ENCODE measurements at regions not wholly inside any gene's neighbourhood (a gene's known extent, or its start where the extent isn't known, plus 50 kb on each side); places are given as distances from the start of the nearest gene placed in this dataset.

- TF ChIP-seq CTCF (IDR thresholded peaks at IDR 0.05): no peak
- no peak for TF ChIP-seq POLR2A (IDR thresholded peaks at IDR 0.05; ENCODE audit: low read length)
- TF ChIP-seq KDM5A (IDR thresholded peaks at IDR 0.05): no peak
- no peak for TF ChIP-seq NFE2L2 (conservative IDR thresholded peaks at IDR 0.05; ENCODE audit: low read length)
These were observed 698.6 kb downstream of the NOVA1 start for GRCh38 chr14:25899197-25899596.

All from A549 (cell line).